ENCODE measurements at regions not wholly inside any gene's neighbourhood (a gene's known extent, or its start where the extent isn't known, plus 50 kb on each side); places are given as distances from the start of the nearest gene placed in this dataset.
A peak's percentile ranks its signal among the peaks of the same experiment; 100 is the strongest.

- CTCF ChIA-PET: no interaction called here
- Histone ChIP-seq H3K27ac (ENCODE audit: low read length) (no peak overlapping the region), H3F3A (ENCODE audit: low read length, unreplicated experiment) (no peaks in the 10 kb centered on the region), H3K36me3 (ENCODE audit: low read depth, low read length) (no peaks in the 10 kb centered on the region), H3K4me2 (ENCODE audit: low read length) (no peak overlapping the region), H2AFZ (ENCODE audit: low read length) (no peak overlapping the region), H4K20me1 (ENCODE audit: low read length) (no peaks in the 10 kb centered on the region), H3K79me2 (ENCODE audit: low read length) (no peaks in the 10 kb centered on the region), H3K9me3 (ENCODE audit: low read length) (no peaks in the 10 kb centered on the region), H3K9ac (ENCODE audit: low read length) (no peak overlapping the region), H3K9me2 (replicated peaks; ENCODE audit: low read length) (no peaks in the 10 kb centered on the region), H3K4me3 (ENCODE audit: low read length) (no peak overlapping the region), H3K4me1 (ENCODE audit: insufficient read depth, low read length) (no peaks in the 10 kb centered on the region), H3K27me3 (ENCODE audit: low read length) (no peaks in the 10 kb centered on the region)
- no peak for TF ChIP-seq EZH2 (IDR thresholded peaks at IDR 0.05; ENCODE audit: low read length, unreplicated experiment)
- TF ChIP-seq EZH2phosphoT487 (IDR thresholded peaks at IDR 0.05; ENCODE audit: borderline replicate concordance, low read length): no peak
- TF ChIP-seq CTCF (conservative IDR thresholded peaks at IDR 0.05; ENCODE audit: low read depth, low read length): no peak
- BruUV-seq (replicated peaks): no TSS peak
- ATAC-seq (no peak), DNase-seq (no peak)
- POLR2A ChIA-PET (ENCODE audit: unreplicated experiment): no interaction called here
- intact Hi-C loops (cut with micrococcal nuclease): no loop called here
Measured at GRCh38 chr4:173797296-173797695, 267.3 kb upstream of the HAND2 start.

GRCh38 chr4:173794662-173795061, 264.6 kb upstream of the HAND2 start:
- H3K4me3 ChIP-seq (ENCODE audit: low read length): no peak overlapping the region
- ChIA-PET CTCF (no interaction called here), POLR2A (ENCODE audit: unreplicated experiment) (no interaction called here)
- no peaks in the 10 kb centered on the region for H3K79me2 ChIP-seq (ENCODE audit: low read length)
- H3K9ac ChIP-seq (ENCODE audit: low read length): no peak overlapping the region
- DNase-seq (peak; percentile 4), ATAC-seq (no peak)
- H3K36me3 ChIP-seq (ENCODE audit: low read depth, low read length): no peaks in the 10 kb centered on the region
- H3K9me3 ChIP-seq (ENCODE audit: low read length): no peaks in the 10 kb centered on the region
- H3K27ac ChIP-seq (ENCODE audit: low read length): no peak overlapping the region
- H3F3A ChIP-seq (ENCODE audit: low read length, unreplicated experiment): no peaks in the 10 kb centered on the region
- H2AFZ ChIP-seq (ENCODE audit: low read length): no peak overlapping the region
- no peak overlapping the region for H3K4me2 ChIP-seq (ENCODE audit: low read length)
- no peaks in the 10 kb centered on the region for H3K9me2 ChIP-seq (replicated peaks; ENCODE audit: low read length)
- no TSS peak for BruUV-seq (replicated peaks)
- H3K4me1 ChIP-seq (ENCODE audit: insufficient read depth, low read length): no peaks in the 10 kb centered on the region
- H3K27me3 ChIP-seq (ENCODE audit: low read length): no peaks in the 10 kb centered on the region
- H4K20me1 ChIP-seq (ENCODE audit: low read length): no peaks in the 10 kb centered on the region
- no peak for TF ChIP-seq EZH2 (IDR thresholded peaks at IDR 0.05; ENCODE audit: low read length, unreplicated experiment)
- TF ChIP-seq CTCF (conservative IDR thresholded peaks at IDR 0.05; ENCODE audit: low read depth, low read length): no peak
- TF ChIP-seq EZH2phosphoT487 (IDR thresholded peaks at IDR 0.05; ENCODE audit: borderline replicate concordance, low read length): no peak
- intact Hi-C loops (cut with micrococcal nuclease): no loop called here

- no peak overlapping the region for H3K4me2 ChIP-seq (ENCODE audit: low read length)
Measured at GRCh38 chr4:173793937-173794510, 264.0 kb upstream of the HAND2 start.

More at GRCh38 chr4:173793937-173794510, 264.0 kb upstream of the HAND2 start:
- Histone ChIP-seq H4K20me1 (ENCODE audit: low read length) (no peaks in the 10 kb centered on the region), H3K9me2 (replicated peaks; ENCODE audit: low read length) (no peaks in the 10 kb centered on the region), H3K4me1 (ENCODE audit: insufficient read depth, low read length) (no peaks in the 10 kb centered on the region), H3K27ac (ENCODE audit: low read length) (no peak overlapping the region), H3K36me3 (ENCODE audit: low read depth, low read length) (no peaks in the 10 kb centered on the region), H3K79me2 (ENCODE audit: low read length) (no peaks in the 10 kb centered on the region), H3K4me3 (ENCODE audit: low read length) (no peak overlapping the region), H3K9me3 (ENCODE audit: low read length) (no peaks in the 10 kb centered on the region), H3K27me3 (ENCODE audit: low read length) (no peaks in the 10 kb centered on the region), H3K9ac (ENCODE audit: low read length) (no peak overlapping the region), H2AFZ (ENCODE audit: low read length) (no peak overlapping the region), H3F3A (ENCODE audit: low read length, unreplicated experiment) (no peaks in the 10 kb centered on the region)
- BruUV-seq (replicated peaks): no TSS peak
- ChIA-PET CTCF (no interaction called here), POLR2A (ENCODE audit: unreplicated experiment) (no interaction called here)
- no peak for DNase-seq
- intact Hi-C loops (cut with micrococcal nuclease): no loop called here
- ATAC-seq: no peak
- TF ChIP-seq EZH2 (IDR thresholded peaks at IDR 0.05; ENCODE audit: low read length, unreplicated experiment) (no peak), CTCF (conservative IDR thresholded peaks at IDR 0.05; ENCODE audit: low read depth, low read length) (no peak)

Measured in PC-3 (cell line).